Gastrocnemius medialis (tissue), 4 donors: ENCODE measurements at regions not wholly inside any gene's neighbourhood (a gene's known extent, or its start where the extent isn't known, plus 50 kb on each side); places are given as distances from the start of the nearest gene placed in this dataset.

Experiments used
- ATAC-seq, 2 donors: fragments of 150-250 bp; one replicate each; pipeline ENCODE4 v1.9.1; 2016
- DNase-seq, 2 donors: peaks; one replicate each; pipeline ENCODE4 v3.0.0-alpha.2; 2019
- H3K27ac ChIP-seq, 4 donors: fragments of 200-600 bp; sonication (generic); 1 replicate in 1 of 4; 2 replicates in 3 of 4; pipeline ENCODE4 v1.5.1; 2016 to 2018; ENCODE audit warnings: mild to moderate bottlenecking in 2 of 4, moderate library complexity in 1 of 4
- H3K27me3 ChIP-seq, 3 donors: fragments of 200-600 bp; sonication (generic) in 2 of 3; 1 replicate in 1 of 3; 2 replicates in 2 of 3; pipeline versions ENCODE4 v1.5.1 to v1.6.0; 2016 to 2019; ENCODE audit warnings: mild to moderate bottlenecking in 1 of 3, moderate library complexity in 1 of 3
- H3K36me3 ChIP-seq, 2 donors: fragments of 200-600 bp; sonication (generic) in 1 of 2; one replicate each; pipeline ENCODE4 v1.5.1; 2017 to 2018
- H3K4me1 ChIP-seq, 2 donors: fragments of 200-600 bp; sonication (generic) in 1 of 2; one replicate each; pipeline ENCODE4 v1.5.1; 2016 to 2017; ENCODE audit warnings: mild to moderate bottlenecking in 2 of 2
- H3K4me3 ChIP-seq, 4 donors: fragments of 200-600 bp; sonication (generic) in 3 of 4; 1 replicate in 1 of 4; 2 replicates in 3 of 4; pipeline ENCODE4 v1.5.1; 2016 to 2019; ENCODE audit warnings: mild to moderate bottlenecking in 2 of 4
- H3K9me3 ChIP-seq, 3 donors: fragments of 200-600 bp; sonication (generic) in 2 of 3; 1 replicate in 1 of 3; 2 replicates in 2 of 3; pipeline ENCODE4 v1.5.1; 2016 to 2019
- CTCF ChIP-seq, 5 experiments: fragments of 450-650 bp in 3 of 5; fragments of 200-600 bp in 2 of 5; sonication (generic) in 2 of 5; IDR thresholded peaks in 4 of 5; conservative IDR thresholded peaks in 1 of 5; 1 replicate in 4 of 5; 2 replicates in 1 of 5; pipeline ENCODE4 v1.5.1; 2016 to 2019; ENCODE audit warnings: antibody characterized with exemption in 5 of 5, mild to moderate bottlenecking in 3 of 5, moderate library complexity in 3 of 5
- POLR2A ChIP-seq, 2 donors: fragments of 450-650 bp; IDR thresholded peaks; one replicate each; pipeline ENCODE4 v1.6.1; 2017; ENCODE audit warnings: antibody characterized with exemption in 2 of 2, mild to moderate bottlenecking in 2 of 2, moderate library complexity in 2 of 2
- in situ Hi-C, 4 donors: fragments of 200-750 bp; cut with MboI; loops; one replicate each; pipeline versions ENCODE4 v1.15.0 to v1.8.0; 2017; ENCODE audit warnings: low sequenced_read_pairs in 4 of 4
- intact Hi-C: fragments of 100-400 bp; cut with DNase I; formaldehyde crosslinking; loops from one replicate; pipeline ENCODE4 v1.15.1; 2023; ENCODE audit warnings: low total_unique reads

GRCh38 chr9:108702681-108703080 is 153.1 kb downstream of the ACTL7B start:
- no peaks in the 10 kb centered on the region for H3K27me3 ChIP-seq
- H3K4me1 ChIP-seq = no peaks in the 10 kb centered on the region
- in situ Hi-C loops (no loop called here), intact Hi-C loops (no loop called here)
- DNase-seq (no peak), ATAC-seq (no peak)
- H3K27ac ChIP-seq = no peak overlapping the region
- H3K36me3 ChIP-seq = no peaks in the 10 kb centered on the region
- H3K4me3 ChIP-seq = no peak overlapping the region
- TF ChIP-seq POLR2A (IDR thresholded peaks at IDR 0.05) (no peak), CTCF (IDR thresholded peaks at IDR 0.05 in 4 of 5, conservative IDR thresholded peaks at IDR 0.05 in 1 of 5) (no peak)
- no peaks in the 10 kb centered on the region for H3K9me3 ChIP-seq

GRCh38 chr9:108698801-108699200 is 157.0 kb downstream of the ACTL7B start:
- no peak overlapping the region for H3K4me3 ChIP-seq
- in situ Hi-C loops (no loop called here), intact Hi-C loops (no loop called here)
- no peaks in the 10 kb centered on the region for H3K36me3 ChIP-seq
- no peak for ATAC-seq
- no peak overlapping the region for H3K27ac ChIP-seq
- no peaks in the 10 kb centered on the region for H3K4me1 ChIP-seq
- H3K27me3 ChIP-seq = no peaks in the 10 kb centered on the region
- no peak for DNase-seq
- TF ChIP-seq CTCF (IDR thresholded peaks at IDR 0.05 in 4 of 5, conservative IDR thresholded peaks at IDR 0.05 in 1 of 5) (no peak), POLR2A (IDR thresholded peaks at IDR 0.05) (no peak)
- H3K9me3 ChIP-seq = no peaks in the 10 kb centered on the region

- intact Hi-C loops = no loop called here
These were observed 157.6 kb downstream of the ACTL7B start for GRCh38 chr9:108698231-108698630.

GRCh38 chr9:108696156-108696555 is 159.6 kb downstream of the ACTL7B start:
- H3K9me3 ChIP-seq = no peaks in the 10 kb centered on the region
- DNase-seq (no peak), ATAC-seq (no peak)
- H3K4me1 ChIP-seq = no peaks in the 10 kb centered on the region
- TF ChIP-seq POLR2A (IDR thresholded peaks at IDR 0.05) (no peak), CTCF (IDR thresholded peaks at IDR 0.05 in 4 of 5, conservative IDR thresholded peaks at IDR 0.05 in 1 of 5) (no peak)
- H3K36me3 ChIP-seq = no peaks in the 10 kb centered on the region
- in situ Hi-C loops (no loop called here), intact Hi-C loops (no loop called here)
- H3K27ac ChIP-seq = no peak overlapping the region
- no peaks in the 10 kb centered on the region for H3K27me3 ChIP-seq
- no peak overlapping the region for H3K4me3 ChIP-seq

More at GRCh38 chr9:108698231-108698630, 157.6 kb downstream of the ACTL7B start:
- no peak for TF ChIP-seq CTCF (IDR thresholded peaks at IDR 0.05 in 4 of 5, conservative IDR thresholded peaks at IDR 0.05 in 1 of 5)
- TF ChIP-seq POLR2A (IDR thresholded peaks at IDR 0.05) = no peak
- Histone ChIP-seq H3K36me3 (no peaks in the 10 kb centered on the region), H3K27ac (no peak overlapping the region), H3K4me3 (no peak overlapping the region), H3K27me3 (no peaks in the 10 kb centered on the region), H3K4me1 (no peaks in the 10 kb centered on the region), H3K9me3 (no peaks in the 10 kb centered on the region)
- DNase-seq (no peak), ATAC-seq (no peak)
- in situ Hi-C loops = no loop called here

GRCh38 chr9:108694170-108694569 is 161.6 kb downstream of the ACTL7B start:
- DNase-seq = no peak
- intact Hi-C loops (no loop called here), in situ Hi-C loops (no loop called here)
- no peaks in the 10 kb centered on the region for H3K27me3 ChIP-seq
- no peak for ATAC-seq
- TF ChIP-seq POLR2A (IDR thresholded peaks at IDR 0.05) = no peak
- TF ChIP-seq CTCF (IDR thresholded peaks at IDR 0.05 in 4 of 5, conservative IDR thresholded peaks at IDR 0.05 in 1 of 5) = no peak
- H3K9me3 ChIP-seq = no peaks in the 10 kb centered on the region
- no peak overlapping the region for H3K4me3 ChIP-seq
- H3K36me3 ChIP-seq = no peaks in the 10 kb centered on the region
- H3K4me1 ChIP-seq = no peaks in the 10 kb centered on the region
- no peak overlapping the region for H3K27ac ChIP-seq
